ENCODE measurements at regions not wholly inside any gene's neighbourhood (a gene's known extent, or its start where the extent isn't known, plus 50 kb on each side); places are given as distances from the start of the nearest gene placed in this dataset.

DNA sequence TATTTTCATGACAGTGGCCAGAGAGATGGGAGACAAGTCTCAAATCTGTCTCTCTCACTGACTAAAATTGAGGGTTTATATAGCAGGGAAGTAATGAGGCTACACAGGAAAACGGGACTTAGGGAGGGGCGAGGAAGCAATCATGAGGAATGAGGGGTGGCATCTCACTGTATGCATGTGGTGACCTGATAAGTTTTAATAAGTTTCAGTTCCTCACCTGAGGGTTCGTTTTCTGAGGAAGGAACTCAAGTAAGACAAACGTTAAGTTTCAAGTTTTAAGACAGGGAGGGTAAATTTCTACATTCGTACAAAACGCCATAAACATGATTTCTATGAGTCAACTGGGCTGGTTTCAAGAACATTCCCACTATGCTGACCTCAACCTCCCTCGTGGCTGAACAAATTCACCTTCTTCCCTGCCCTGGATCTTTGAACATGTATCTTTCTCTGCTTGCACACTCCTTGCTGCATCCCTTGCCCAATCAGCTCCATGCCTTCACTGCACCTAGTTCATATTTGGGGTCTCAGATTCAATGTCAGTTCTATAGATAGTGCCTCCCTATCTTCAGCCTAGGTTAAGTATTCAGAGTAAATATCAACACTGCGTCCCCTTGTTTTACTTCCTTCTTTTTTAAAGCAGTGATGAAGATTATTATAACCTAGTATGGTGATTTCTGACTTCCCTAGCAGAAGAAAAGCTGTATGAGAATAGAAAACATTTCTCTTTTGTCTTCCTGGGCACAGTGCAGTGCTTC lies 53.3 kb upstream of the CNTNAP5 start:
- Mint-ChIP-seq H3K27me3 (peaks cover 0 to under 1% (median 0%) of the 10 kb centered on the region in 5 donors), H3K9me3 (peaks cover 0 to 30% (median 3%) of the 10 kb centered on the region in 9 donors), H3K4me3 (no peak overlapping the region), H3K36me3 (no peaks in the 10 kb centered on the region), H3K4me1 (no peaks in the 10 kb centered on the region), H3K27ac (no peak overlapping the region)
- ATAC-seq (no peak), DNase-seq (no peak)
- POLR2A ChIA-PET: no interaction called here

All from naive thymus-derived CD8-positive, alpha-beta T cell (primary cell).